Ascending aorta (tissue), 2 donors: ENCODE measurements at regions not wholly inside any gene's neighbourhood (a gene's known extent, or its start where the extent isn't known, plus 50 kb on each side); places are given as distances from the start of the nearest gene placed in this dataset.
"Not testable (repeated sequence)": the region's sequence is repeated elsewhere in the genome, so short reads cannot be mapped to it uniquely, and the experiment has no call there.

Experiments used
- DNase-seq, 2 donors: peaks; one replicate each; pipeline ENCODE4 v3.0.0-alpha.2; 2019; ENCODE audit warnings: low spot score in 2 of 2
- H3K27ac ChIP-seq, 2 donors: fragments of 200-600 bp; sonication (generic); one replicate each; pipeline ENCODE4 v1.5.1; 2016 to 2017; ENCODE audit warnings: mild to moderate bottlenecking in 1 of 2
- H3K27me3 ChIP-seq: fragments of 200-600 bp; sonication (generic); one replicate; pipeline ENCODE4 v1.5.1; 2017
- H3K36me3 ChIP-seq, 2 donors: fragments of 200-600 bp; sonication (generic); one replicate each; pipeline ENCODE4 v1.5.1; 2016
- H3K4me1 ChIP-seq, 2 donors: fragments of 200-600 bp; sonication (generic); one replicate each; pipeline ENCODE4 v1.5.1; 2016 to 2017; ENCODE audit warnings: mild to moderate bottlenecking in 1 of 2
- H3K4me3 ChIP-seq, 2 donors: fragments of 200-600 bp; sonication (generic); one replicate each; pipeline ENCODE4 v1.5.1; 2016 to 2017; ENCODE audit warnings: mild to moderate bottlenecking in 1 of 2
- H3K9me3 ChIP-seq, 2 donors: fragments of 200-600 bp; sonication (generic); one replicate each; pipeline ENCODE4 v1.5.1; 2016
- intact Hi-C: fragments of 100-400 bp; cut with DNase I; formaldehyde crosslinking; loops from one replicate; pipeline ENCODE4 v1.15.1; 2023
- TF ChIP-seq, protein P1 (sequence below), 3 experiments: fragments of 200-600 bp in 2 of 3; fragments of 450-650 bp in 1 of 3; sonication (generic) in 2 of 3; IDR thresholded peaks; one replicate each; pipeline ENCODE4 v1.5.1; 2016 to 2019; ENCODE audit warnings: antibody characterized with exemption in 3 of 3, mild to moderate bottlenecking in 1 of 3, moderate library complexity in 1 of 3

DNA sequence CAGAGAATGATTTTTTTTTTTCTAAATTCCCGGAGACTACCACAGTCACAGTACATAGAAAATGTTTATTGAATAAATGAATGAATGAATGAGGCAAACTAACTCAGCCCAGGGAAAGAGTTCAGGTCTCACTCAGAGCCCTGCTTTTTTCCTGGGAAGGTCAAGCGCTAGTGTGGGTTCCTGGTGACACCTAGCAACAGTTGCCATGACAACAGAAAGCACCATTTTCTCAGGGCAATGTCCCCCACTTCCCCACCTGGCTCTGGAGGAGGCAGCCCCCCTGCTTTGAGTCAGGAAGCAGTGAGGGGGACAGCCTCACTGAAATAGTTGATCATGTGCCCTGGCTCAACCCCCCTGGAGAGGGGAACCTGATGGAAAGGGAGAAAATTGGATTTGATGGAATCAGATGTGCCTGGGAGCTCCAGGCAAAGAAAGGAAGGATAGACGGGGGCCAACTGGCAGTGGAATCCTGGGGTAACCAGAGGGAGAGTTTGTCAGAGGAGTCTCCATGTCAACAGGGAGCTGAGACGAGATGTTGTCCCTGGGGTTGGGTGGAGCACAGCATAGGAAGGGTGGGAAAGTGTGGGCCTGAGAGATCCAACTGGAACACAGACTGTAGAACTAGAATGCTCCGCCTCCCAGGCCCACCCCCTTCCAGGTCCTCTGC is 242.2 kb upstream of the CCL2 start:
- no peak for DNase-seq
- intact Hi-C loops, result no loop called here
- Histone ChIP-seq H3K27ac (no peak overlapping the region), H3K4me3 (no peak overlapping the region), H3K9me3 (no peaks in the 10 kb centered on the region), H3K4me1 (no peaks in the 10 kb centered on the region), H3K27me3 (no peaks in the 10 kb centered on the region), H3K36me3 (no peaks in the 10 kb centered on the region)
- TF ChIP-seq, protein P1, sequence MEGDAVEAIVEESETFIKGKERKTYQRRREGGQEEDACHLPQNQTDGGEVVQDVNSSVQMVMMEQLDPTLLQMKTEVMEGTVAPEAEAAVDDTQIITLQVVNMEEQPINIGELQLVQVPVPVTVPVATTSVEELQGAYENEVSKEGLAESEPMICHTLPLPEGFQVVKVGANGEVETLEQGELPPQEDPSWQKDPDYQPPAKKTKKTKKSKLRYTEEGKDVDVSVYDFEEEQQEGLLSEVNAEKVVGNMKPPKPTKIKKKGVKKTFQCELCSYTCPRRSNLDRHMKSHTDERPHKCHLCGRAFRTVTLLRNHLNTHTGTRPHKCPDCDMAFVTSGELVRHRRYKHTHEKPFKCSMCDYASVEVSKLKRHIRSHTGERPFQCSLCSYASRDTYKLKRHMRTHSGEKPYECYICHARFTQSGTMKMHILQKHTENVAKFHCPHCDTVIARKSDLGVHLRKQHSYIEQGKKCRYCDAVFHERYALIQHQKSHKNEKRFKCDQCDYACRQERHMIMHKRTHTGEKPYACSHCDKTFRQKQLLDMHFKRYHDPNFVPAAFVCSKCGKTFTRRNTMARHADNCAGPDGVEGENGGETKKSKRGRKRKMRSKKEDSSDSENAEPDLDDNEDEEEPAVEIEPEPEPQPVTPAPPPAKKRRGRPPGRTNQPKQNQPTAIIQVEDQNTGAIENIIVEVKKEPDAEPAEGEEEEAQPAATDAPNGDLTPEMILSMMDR (IDR thresholded peaks at IDR 0.05), result no peak

DNA sequence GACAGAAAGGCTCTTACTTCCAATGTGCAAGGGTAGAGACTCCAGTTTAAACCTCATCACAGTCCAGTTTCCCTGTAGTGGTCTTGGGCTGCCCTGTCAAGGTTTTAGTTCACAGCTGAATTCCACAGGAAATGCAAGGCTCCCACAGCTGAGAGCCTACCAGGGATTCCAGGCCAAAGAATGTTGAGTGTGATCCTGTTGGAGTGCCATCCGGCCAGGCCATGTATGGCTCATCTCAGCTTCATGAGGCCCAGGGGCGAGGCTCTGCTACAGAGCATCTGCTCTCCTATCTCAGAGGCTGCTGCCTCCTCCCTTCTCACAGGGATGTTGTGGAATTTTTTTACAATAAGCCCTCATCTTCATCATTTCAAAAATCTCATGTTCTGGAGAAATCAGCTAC is 239.8 kb upstream of the CCL2 start:
- DNase-seq, result no peak
- Histone ChIP-seq H3K27ac (no peak overlapping the region), H3K36me3 (no peaks in the 10 kb centered on the region), H3K4me3 (no peak overlapping the region), H3K4me1 (no peaks in the 10 kb centered on the region), H3K9me3 (no peaks in the 10 kb centered on the region), H3K27me3 (no peaks in the 10 kb centered on the region)
- TF ChIP-seq, protein P1 (IDR thresholded peaks at IDR 0.05), result no peak
- intact Hi-C loops, result no loop called here

DNA sequence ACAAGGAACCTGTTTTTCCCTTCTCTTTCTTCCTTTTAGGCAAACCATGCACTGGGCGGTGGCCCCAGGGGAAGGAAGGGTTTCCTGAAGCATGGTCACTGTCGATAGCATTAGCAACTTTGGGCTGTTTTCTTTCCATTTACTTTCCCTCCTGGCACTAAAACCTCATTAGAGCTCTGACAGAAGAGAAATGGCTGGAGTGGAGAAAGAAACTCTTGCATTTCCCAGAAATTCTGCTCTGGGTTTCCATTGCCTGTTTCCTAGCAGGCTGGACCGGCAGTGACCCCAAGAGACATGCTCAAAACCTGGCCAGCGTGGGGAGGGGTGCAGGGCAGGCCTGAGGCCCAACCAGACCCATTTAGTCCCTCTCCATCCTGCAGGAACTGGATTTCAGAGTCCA is 230.7 kb upstream of the CCL2 start:
- H3K36me3 ChIP-seq, result no peaks in the 10 kb centered on the region
- intact Hi-C loops, result no loop called here
- no peaks in the 10 kb centered on the region for H3K27me3 ChIP-seq
- DNase-seq, result no peak
- H3K27ac ChIP-seq, result no peak overlapping the region
- no peaks in the 10 kb centered on the region for H3K4me1 ChIP-seq
- TF ChIP-seq, protein P1 (IDR thresholded peaks at IDR 0.05), result no peak
- H3K4me3 ChIP-seq, result no peak overlapping the region
- no peaks in the 10 kb centered on the region for H3K9me3 ChIP-seq

DNA sequence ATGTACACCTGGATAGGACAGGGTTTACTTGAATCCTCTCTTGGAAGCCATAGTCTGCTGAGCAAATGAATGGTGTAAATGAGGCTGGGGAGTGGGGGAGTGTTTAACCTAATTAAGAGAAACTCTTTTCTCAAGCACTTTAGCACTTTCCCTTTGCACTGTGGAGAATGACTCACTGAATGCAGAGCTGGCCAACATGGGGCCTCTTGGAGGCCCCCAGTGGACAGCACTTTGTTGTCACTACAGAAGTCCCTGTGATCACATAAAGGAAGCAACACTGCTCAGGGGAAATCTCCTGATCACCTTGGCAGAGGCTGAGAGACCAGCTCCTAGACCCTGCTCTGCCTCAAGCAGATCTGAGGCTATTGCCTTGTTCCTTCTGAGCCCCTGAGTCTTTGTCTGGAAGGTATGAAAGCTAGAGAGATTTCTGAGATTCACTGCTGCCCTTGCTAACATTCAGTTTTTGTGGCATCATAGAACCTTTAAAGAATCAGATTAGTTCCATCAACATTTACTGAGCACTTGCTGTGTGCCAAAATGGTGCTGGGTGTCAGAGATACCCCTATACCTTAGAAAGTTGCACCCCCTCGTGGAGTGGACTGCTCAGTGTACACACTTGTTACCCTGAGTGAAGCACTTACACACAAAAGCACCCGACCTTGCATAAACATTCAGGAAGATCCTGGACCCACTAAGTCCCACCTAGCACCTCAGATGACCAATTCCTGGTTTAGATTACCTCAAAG is 230.1 kb upstream of the CCL2 start:
- TF ChIP-seq, protein P1 (IDR thresholded peaks at IDR 0.05), result no peak
- Histone ChIP-seq H3K4me1 (no peaks in the 10 kb centered on the region), H3K4me3 (no peak overlapping the region), H3K9me3 (no peaks in the 10 kb centered on the region), H3K27me3 (no peaks in the 10 kb centered on the region), H3K27ac (no peak overlapping the region), H3K36me3 (no peaks in the 10 kb centered on the region)
- intact Hi-C loops, result no loop called here
- DNase-seq, result no peak

DNA sequence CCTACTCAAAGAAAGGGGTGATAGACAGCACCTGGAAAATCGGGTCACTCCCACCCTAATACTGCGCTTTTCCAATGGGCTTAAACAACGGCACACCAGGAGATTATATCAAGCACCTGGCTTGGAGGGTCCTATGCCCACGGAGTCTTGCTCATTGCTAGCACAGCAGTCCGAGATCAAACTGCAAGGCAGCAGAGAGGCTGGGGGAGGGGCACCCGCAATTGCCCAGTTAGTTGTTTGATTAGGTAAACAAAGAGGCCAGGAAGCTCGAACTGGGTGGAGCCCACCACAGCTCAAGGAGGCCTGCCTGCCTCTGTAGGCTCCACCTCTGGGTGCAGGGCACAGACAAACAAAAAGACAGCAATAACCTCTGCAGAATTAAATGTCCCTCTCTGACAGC is 224.5 kb upstream of the CCL2 start:
- H3K4me1 ChIP-seq, H3K27me3 ChIP-seq, DNase-seq, H3K36me3 ChIP-seq, H3K27ac ChIP-seq, H3K4me3 ChIP-seq, intact Hi-C loops, H3K9me3 ChIP-seq: not testable (repeated sequence)

DNA sequence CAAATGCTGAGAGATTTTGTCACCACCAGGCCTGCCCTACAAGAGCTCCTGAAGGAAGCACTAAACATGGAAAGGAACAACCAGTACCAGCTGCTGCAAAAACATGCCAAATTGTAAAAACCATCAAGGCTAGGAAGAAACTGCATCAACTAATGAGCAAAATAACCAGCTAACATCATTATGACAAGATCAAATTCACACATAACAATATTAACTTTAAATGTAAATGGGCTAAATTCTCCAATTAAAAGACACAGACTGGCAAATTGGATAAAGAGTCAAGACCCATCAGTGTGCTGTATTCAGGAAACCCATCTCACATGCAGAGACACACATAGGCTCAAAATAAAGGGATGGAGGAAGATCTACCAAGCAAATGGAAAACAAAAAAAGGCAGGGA is 222.8 kb upstream of the CCL2 start:
- H3K27ac ChIP-seq, H3K9me3 ChIP-seq, intact Hi-C loops, H3K4me3 ChIP-seq, H3K4me1 ChIP-seq, H3K36me3 ChIP-seq, H3K27me3 ChIP-seq, DNase-seq: not testable (repeated sequence)

DNA sequence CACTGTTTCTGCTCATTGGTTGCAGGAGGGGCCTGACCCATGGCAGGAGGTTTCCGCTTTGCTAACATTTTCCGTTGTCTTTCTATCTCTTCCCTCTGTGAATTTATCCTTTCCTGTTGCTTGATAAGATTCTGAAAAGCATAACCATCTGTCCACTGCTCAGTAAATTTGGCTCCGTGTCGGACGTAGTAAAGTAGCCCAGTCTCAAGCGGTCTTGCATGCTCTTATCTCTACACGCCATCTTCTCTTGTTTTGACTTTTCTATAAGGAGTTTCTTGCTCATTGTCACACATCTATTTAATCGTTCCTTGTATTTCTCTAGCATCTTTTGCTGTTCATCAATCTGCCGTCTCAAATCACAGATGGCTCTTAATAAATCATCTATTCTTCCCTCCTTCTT is 216.3 kb upstream of the CCL2 start:
- H3K27me3 ChIP-seq, H3K4me3 ChIP-seq, H3K36me3 ChIP-seq, H3K4me1 ChIP-seq, DNase-seq, H3K27ac ChIP-seq, intact Hi-C loops, H3K9me3 ChIP-seq: not testable (repeated sequence)

DNA sequence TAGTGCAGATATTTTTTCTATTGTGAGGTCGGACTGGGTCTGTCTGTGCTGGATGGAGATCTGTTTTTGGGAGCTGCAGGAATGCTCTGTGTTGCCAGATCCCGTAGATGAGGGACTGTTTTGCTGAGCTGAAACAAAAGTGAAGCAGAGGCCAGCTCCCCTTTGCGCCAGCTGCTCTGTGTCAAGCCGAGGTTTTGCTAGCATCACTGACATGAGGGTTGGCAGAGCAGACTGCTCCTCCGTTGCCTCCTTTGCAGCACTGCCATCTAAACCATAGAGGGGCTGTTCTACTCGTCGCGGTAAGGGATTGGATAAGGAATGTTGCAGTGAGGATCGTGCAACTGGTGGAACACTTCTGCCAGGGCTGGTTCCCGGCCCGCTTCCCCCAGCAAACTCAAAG is 215.9 kb upstream of the CCL2 start:
- H3K36me3 ChIP-seq, intact Hi-C loops, H3K9me3 ChIP-seq, H3K4me1 ChIP-seq, H3K27me3 ChIP-seq, DNase-seq, H3K27ac ChIP-seq, H3K4me3 ChIP-seq: not testable (repeated sequence)

DNA sequence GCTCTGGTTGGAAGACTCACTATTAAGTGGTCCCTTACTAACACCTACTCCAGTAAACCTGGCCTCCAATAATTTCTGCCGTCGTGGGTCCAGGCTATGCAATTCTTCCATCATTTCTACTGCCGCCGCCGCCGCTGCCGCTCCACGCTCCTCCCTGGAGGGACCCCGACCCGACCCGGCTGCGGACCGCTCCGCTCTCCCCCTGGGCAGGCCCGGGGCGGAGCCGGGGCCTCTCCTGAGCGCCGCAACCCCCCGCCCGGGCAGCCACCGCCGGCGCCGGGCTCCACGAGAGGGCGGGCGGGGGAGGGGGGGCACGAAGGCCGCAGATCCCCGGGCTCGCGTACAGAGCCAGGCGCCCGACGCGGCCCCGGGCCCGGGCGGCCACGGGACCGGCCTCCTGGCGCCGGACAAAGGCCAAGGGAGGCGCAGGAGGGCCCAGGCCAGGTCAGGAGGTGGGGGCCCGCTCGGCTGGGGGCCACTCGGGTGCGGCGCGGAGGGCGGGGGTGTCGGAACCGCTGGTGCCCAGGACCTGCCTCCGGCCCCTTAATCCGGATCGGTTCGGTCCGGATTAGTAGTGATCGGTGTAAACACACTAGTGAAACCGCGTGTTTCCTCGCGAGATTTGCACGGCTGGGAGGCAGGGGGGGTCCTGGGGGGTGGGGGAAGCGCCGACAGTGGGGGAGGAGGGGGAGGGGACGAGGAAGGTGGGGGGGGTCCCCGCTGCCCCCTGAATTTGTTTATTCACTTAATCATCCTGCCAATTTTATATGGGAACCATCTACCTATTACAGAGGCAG is 215.1 kb upstream of the CCL2 start:
- H3K9me3 ChIP-seq, intact Hi-C loops, H3K4me3 ChIP-seq, H3K4me1 ChIP-seq, H3K27ac ChIP-seq, DNase-seq, H3K27me3 ChIP-seq, H3K36me3 ChIP-seq: not testable (repeated sequence)
